IMR-90 (cell line): ENCODE measurements at regions not wholly inside any gene's neighbourhood (a gene's known extent, or its start where the extent isn't known, plus 50 kb on each side); places are given as distances from the start of the nearest gene placed in this dataset.

Source experiments
- CEBPB ChIP-seq: IDR thresholded peaks from 2 replicates; pipeline ENCODE4 v1.6.1; 2012; ENCODE audit warnings: low read depth, low read length, improper control_type of control experiment
- CHD1 ChIP-seq: IDR thresholded peaks from 2 replicates; pipeline ENCODE4 v1.6.1; 2012; ENCODE audit warnings: low read depth, low read length, improper control_type of control experiment
- CTCF ChIP-seq: conservative IDR thresholded peaks from 2 replicates; pipeline ENCODE4 v1.5.1; 2012; ENCODE audit warnings: mild to moderate bottlenecking, low read depth, low read length, improper control_type of control experiment
- FOS ChIP-seq: fragments of 150-350 bp; IDR thresholded peaks from 2 replicates; pipeline ENCODE4 v1.6.1; 2016; ENCODE audit warnings: low read depth, low read length
- MAFK ChIP-seq: IDR thresholded peaks from 2 replicates; pipeline ENCODE4 v1.6.1; 2012; ENCODE audit warnings: low read depth, low read length, improper control_type of control experiment
- NFE2L2 ChIP-seq: fragments of 150-350 bp; IDR thresholded peaks from 2 replicates; pipeline ENCODE4 v1.6.1; 2016; ENCODE audit warnings: low read depth, mild to moderate bottlenecking, low read length
- POLR2A ChIP-seq: IDR thresholded peaks from 2 replicates; pipeline ENCODE4 v1.6.1; 2012; ENCODE audit warnings: mild to moderate bottlenecking, low read depth, low read length
- RAD21 ChIP-seq: IDR thresholded peaks from 2 replicates; pipeline ENCODE4 v1.6.1; 2012; ENCODE audit warnings: low read length, improper control_type of control experiment
- RFX5 ChIP-seq: IDR thresholded peaks from 2 replicates; pipeline ENCODE4 v1.8.0; 2012; ENCODE audit warnings: low read depth, mild to moderate bottlenecking, low read length, moderate library complexity
- SMC3 ChIP-seq: fragments of 150-350 bp; IDR thresholded peaks from 2 replicates; pipeline ENCODE4 v1.6.1; 2016; ENCODE audit warnings: low read depth, mild to moderate bottlenecking, antibody characterized with exemption, low read length, moderate library complexity

- TF ChIP-seq POLR2A (no peak), CTCF (no peak), CHD1 (no peak), SMC3 (no peak), RAD21 (no peak), NFE2L2 (no peak), FOS (no peak), MAFK (no peak), RFX5 (no peak), CEBPB (no peak)
Measured at GRCh38 chr2:204454672-204455380, 90.4 kb upstream of the PARD3B start.
